WTC11 (cell line): ENCODE measurements at regions not wholly inside any gene's neighbourhood (a gene's known extent, or its start where the extent isn't known, plus 50 kb on each side); places are given as distances from the start of the nearest gene placed in this dataset.

Experiments
- ATAC-seq: fragments of 200-7000 bp; cut with Tn5 transposase; 2 replicates; pipeline ENCODE4 v1.10.0; 2021; ENCODE audit warnings: mild to moderate bottlenecking, moderate library complexity
- CTCF ChIA-PET: fragments of 300-600 bp; sonication (Branson Sonifier 250); formaldehyde crosslinking; loops from one replicate; lab custom pipeline; 2021; ENCODE audit warnings: antibody characterized with exemption; lab: Charles Lee
- POLR2A ChIA-PET: fragments of 350-600 bp; sonication (Branson Sonifier 250); formaldehyde crosslinking; loops from one replicate; lab custom pipeline; 2021; ENCODE audit warnings: antibody characterized with exemption; lab: Charles Lee
- DNase-seq: peaks from one replicate; pipeline ENCODE4 v3.0.0; 2021; ENCODE audit warnings: low spot score
- H3K27ac Mint-ChIP-seq: 2 replicates; pipeline ENCODE4 v1.8.0; 2021; ENCODE audit warnings: mixed read lengths
- H3K27me3 Mint-ChIP-seq: 2 replicates; pipeline ENCODE4 v1.8.0; 2021; ENCODE audit warnings: low read depth, mild to moderate bottlenecking, moderate library complexity, mixed read lengths
- H3K36me3 Mint-ChIP-seq: 2 replicates; pipeline ENCODE4 v1.8.0; 2021; ENCODE audit warnings: mixed read lengths
- H3K4me1 Mint-ChIP-seq: 2 replicates; pipeline ENCODE4 v1.8.0; 2022; ENCODE audit warnings: mixed read lengths
- H3K4me3 Mint-ChIP-seq: 2 replicates; pipeline ENCODE4 v1.8.0; 2021; ENCODE audit warnings: mild to moderate bottlenecking, moderate library complexity, mixed read lengths
- H3K9me3 Mint-ChIP-seq: 2 replicates; pipeline ENCODE4 v1.8.0; 2021; ENCODE audit warnings: mixed read lengths
- JAZF1 ChIP-seq: fragments of 250-450 bp; sonication (Bioruptor Pico); IDR thresholded peaks from 2 replicates; pipeline ENCODE4 v1.9.0; 2021; ENCODE audit warnings: moderate library complexity, mild to moderate bottlenecking, inconsistent platforms
- KAT7 ChIP-seq: sonication (generic); formaldehyde crosslinking; IDR thresholded peaks from 2 replicates; pipeline ENCODE4 v1.8.1; 2023; ENCODE audit warnings: missing genetic modification reagents, mild to moderate bottlenecking, borderline replicate concordance
- MXD4 ChIP-seq: fragments of 250-450 bp; sonication (Bioruptor Pico); IDR thresholded peaks from 2 replicates; pipeline ENCODE4 v1.8.0; 2021; ENCODE audit warnings: mild to moderate bottlenecking, moderate library complexity, borderline replicate concordance
- NR3C1 ChIP-seq: sonication (generic); formaldehyde crosslinking; conservative IDR thresholded peaks from 2 replicates; pipeline ENCODE4 v1.8.1; 2023; ENCODE audit warnings: low read depth, mild to moderate bottlenecking, missing genetic modification reagents
- RELA ChIP-seq: sonication (generic); formaldehyde crosslinking; IDR thresholded peaks from 2 replicates; pipeline ENCODE4 v1.8.1; 2022; ENCODE audit warnings: missing genetic modification reagents, mild to moderate bottlenecking, borderline replicate concordance
- TCF7 ChIP-seq: sonication (generic); formaldehyde crosslinking; IDR thresholded peaks from 2 replicates; pipeline ENCODE4 v1.8.0; 2022; ENCODE audit warnings: mild to moderate bottlenecking, low read depth, missing genetic modification reagents, moderate library complexity
- ZNF263 ChIP-seq: sonication (generic); formaldehyde crosslinking; IDR thresholded peaks from 2 replicates; pipeline ENCODE4 v1.8.1; 2022; ENCODE audit warnings: low read depth, mild to moderate bottlenecking, moderate library complexity, missing genetic modification reagents
- ZNF317 ChIP-seq: sonication (generic); formaldehyde crosslinking; IDR thresholded peaks from 2 replicates; pipeline ENCODE4 v1.8.1; 2023; ENCODE audit warnings: low read depth, mild to moderate bottlenecking, moderate library complexity, missing genetic modification reagents, borderline replicate concordance
- ZNF671 ChIP-seq: fragments of 250-450 bp; sonication (Bioruptor Pico); IDR thresholded peaks from 2 replicates; pipeline ENCODE4 v1.8.0; 2021; ENCODE audit warnings: mild to moderate bottlenecking
- TF ChIP-seq, protein P1 (sequence below): fragments of 250-450 bp; sonication (Bioruptor Pico); IDR thresholded peaks from 2 replicates; pipeline ENCODE4 v1.9.0; 2021; ENCODE audit warnings: mild to moderate bottlenecking
- TF ChIP-seq, protein P2 (sequence below): sonication (generic); formaldehyde crosslinking; conservative IDR thresholded peaks from 2 replicates; pipeline ENCODE4 v1.8.1; 2022; ENCODE audit warnings: mild to moderate bottlenecking, missing genetic modification reagents
- TF ChIP-seq, protein P3 (sequence below): sonication (generic); formaldehyde crosslinking; IDR thresholded peaks from 2 replicates; pipeline ENCODE4 v1.8.0; 2023; ENCODE audit warnings: missing genetic modification reagents
- TF ChIP-seq, protein P4 (sequence below): fragments of 250-450 bp; sonication (Bioruptor Pico); IDR thresholded peaks from 2 replicates; pipeline ENCODE4 v1.9.0; 2021; ENCODE audit warnings: mild to moderate bottlenecking
- TF ChIP-seq, protein P5 (sequence below): fragments of 250-450 bp; sonication (Bioruptor Pico); IDR thresholded peaks from 2 replicates; pipeline ENCODE4 v1.9.0; 2021; ENCODE audit warnings: mild to moderate bottlenecking, borderline replicate concordance
- TF ChIP-seq, protein P6 (sequence below): fragments of 250-450 bp; sonication (Bioruptor Pico); IDR thresholded peaks from 2 replicates; pipeline ENCODE4 v2.1.2; 2022; ENCODE audit warnings: mild to moderate bottlenecking, moderate library complexity

DNA sequence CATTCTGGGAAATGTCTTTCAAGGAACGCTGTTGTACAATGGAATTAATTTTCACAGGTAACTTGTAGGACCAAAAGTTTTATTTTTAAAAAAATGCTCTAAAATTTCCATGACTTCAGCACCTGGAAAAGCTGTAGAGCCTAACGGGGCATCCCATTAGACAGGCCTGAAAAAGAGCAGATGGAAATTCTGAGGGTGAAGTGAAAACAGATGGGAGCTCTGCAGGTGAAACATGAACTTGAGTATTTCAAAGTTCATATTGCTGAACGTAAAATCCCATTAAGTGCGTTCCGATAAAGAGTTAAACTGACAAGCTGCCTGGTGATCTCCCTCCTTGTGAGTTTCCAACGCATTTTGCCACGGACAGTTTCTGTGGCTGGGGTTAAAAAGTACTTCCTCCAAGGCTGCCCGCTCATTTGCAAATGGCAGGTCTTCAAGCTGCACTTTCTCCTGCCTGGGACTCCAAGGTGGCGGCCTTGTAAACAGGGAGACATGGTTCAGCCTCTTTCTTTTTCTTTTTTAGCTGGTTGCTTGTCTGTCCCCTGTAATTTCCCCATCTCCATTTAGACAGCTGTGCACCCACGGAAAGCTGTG is 450.4 kb downstream of the FGF9 start:
- Mint-ChIP-seq H3K9me3 (0 out of 2 replicates have a peak, but pooled peaks cover 4% of the 10 kb centered on the region), H3K36me3 (no peaks in the 10 kb centered on the region), H3K4me3 (no peak overlapping the region), H3K27me3 (no peaks in the 10 kb centered on the region), H3K4me1 (peaks cover 8% of the 10 kb centered on the region; the same call in 1 of the 2 replicates), H3K27ac (no peak overlapping the region)
- no peak for TF ChIP-seq JAZF1 (CRISPR knock-in tag)
- TF ChIP-seq, protein P1, sequence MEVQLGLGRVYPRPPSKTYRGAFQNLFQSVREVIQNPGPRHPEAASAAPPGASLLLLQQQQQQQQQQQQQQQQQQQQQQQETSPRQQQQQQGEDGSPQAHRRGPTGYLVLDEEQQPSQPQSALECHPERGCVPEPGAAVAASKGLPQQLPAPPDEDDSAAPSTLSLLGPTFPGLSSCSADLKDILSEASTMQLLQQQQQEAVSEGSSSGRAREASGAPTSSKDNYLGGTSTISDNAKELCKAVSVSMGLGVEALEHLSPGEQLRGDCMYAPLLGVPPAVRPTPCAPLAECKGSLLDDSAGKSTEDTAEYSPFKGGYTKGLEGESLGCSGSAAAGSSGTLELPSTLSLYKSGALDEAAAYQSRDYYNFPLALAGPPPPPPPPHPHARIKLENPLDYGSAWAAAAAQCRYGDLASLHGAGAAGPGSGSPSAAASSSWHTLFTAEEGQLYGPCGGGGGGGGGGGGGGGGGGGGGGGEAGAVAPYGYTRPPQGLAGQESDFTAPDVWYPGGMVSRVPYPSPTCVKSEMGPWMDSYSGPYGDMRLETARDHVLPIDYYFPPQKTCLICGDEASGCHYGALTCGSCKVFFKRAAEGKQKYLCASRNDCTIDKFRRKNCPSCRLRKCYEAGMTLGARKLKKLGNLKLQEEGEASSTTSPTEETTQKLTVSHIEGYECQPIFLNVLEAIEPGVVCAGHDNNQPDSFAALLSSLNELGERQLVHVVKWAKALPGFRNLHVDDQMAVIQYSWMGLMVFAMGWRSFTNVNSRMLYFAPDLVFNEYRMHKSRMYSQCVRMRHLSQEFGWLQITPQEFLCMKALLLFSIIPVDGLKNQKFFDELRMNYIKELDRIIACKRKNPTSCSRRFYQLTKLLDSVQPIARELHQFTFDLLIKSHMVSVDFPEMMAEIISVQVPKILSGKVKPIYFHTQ (CRISPR knock-in tag), result no peak
- TF ChIP-seq RELA (CRISPR knock-in tag), result no peak
- no peak for TF ChIP-seq KAT7 (CRISPR knock-in tag)
- no peak for TF ChIP-seq ZNF671 (CRISPR knock-in tag)
- TF ChIP-seq, protein P2, sequence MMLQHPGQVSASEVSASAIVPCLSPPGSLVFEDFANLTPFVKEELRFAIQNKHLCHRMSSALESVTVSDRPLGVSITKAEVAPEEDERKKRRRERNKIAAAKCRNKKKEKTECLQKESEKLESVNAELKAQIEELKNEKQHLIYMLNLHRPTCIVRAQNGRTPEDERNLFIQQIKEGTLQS, result no peak
- TF ChIP-seq ZNF263, result no peak
- TF ChIP-seq, protein P3, sequence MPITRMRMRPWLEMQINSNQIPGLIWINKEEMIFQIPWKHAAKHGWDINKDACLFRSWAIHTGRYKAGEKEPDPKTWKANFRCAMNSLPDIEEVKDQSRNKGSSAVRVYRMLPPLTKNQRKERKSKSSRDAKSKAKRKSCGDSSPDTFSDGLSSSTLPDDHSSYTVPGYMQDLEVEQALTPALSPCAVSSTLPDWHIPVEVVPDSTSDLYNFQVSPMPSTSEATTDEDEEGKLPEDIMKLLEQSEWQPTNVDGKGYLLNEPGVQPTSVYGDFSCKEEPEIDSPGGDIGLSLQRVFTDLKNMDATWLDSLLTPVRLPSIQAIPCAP (CRISPR knock-in tag), result no peak
- TF ChIP-seq MXD4 (CRISPR knock-in tag), result no peak
- TF ChIP-seq, protein P4, sequence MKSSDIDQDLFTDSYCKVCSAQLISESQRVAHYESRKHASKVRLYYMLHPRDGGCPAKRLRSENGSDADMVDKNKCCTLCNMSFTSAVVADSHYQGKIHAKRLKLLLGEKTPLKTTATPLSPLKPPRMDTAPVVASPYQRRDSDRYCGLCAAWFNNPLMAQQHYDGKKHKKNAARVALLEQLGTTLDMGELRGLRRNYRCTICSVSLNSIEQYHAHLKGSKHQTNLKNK (CRISPR knock-in tag), result no peak
- TF ChIP-seq, protein P5, sequence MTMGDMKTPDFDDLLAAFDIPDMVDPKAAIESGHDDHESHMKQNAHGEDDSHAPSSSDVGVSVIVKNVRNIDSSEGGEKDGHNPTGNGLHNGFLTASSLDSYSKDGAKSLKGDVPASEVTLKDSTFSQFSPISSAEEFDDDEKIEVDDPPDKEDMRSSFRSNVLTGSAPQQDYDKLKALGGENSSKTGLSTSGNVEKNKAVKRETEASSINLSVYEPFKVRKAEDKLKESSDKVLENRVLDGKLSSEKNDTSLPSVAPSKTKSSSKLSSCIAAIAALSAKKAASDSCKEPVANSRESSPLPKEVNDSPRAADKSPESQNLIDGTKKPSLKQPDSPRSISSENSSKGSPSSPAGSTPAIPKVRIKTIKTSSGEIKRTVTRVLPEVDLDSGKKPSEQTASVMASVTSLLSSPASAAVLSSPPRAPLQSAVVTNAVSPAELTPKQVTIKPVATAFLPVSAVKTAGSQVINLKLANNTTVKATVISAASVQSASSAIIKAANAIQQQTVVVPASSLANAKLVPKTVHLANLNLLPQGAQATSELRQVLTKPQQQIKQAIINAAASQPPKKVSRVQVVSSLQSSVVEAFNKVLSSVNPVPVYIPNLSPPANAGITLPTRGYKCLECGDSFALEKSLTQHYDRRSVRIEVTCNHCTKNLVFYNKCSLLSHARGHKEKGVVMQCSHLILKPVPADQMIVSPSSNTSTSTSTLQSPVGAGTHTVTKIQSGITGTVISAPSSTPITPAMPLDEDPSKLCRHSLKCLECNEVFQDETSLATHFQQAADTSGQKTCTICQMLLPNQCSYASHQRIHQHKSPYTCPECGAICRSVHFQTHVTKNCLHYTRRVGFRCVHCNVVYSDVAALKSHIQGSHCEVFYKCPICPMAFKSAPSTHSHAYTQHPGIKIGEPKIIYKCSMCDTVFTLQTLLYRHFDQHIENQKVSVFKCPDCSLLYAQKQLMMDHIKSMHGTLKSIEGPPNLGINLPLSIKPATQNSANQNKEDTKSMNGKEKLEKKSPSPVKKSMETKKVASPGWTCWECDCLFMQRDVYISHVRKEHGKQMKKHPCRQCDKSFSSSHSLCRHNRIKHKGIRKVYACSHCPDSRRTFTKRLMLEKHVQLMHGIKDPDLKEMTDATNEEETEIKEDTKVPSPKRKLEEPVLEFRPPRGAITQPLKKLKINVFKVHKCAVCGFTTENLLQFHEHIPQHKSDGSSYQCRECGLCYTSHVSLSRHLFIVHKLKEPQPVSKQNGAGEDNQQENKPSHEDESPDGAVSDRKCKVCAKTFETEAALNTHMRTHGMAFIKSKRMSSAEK (CRISPR knock-in tag), result no peak
- no peak for TF ChIP-seq TCF7 (CRISPR knock-in tag)
- TF ChIP-seq, protein P6, sequence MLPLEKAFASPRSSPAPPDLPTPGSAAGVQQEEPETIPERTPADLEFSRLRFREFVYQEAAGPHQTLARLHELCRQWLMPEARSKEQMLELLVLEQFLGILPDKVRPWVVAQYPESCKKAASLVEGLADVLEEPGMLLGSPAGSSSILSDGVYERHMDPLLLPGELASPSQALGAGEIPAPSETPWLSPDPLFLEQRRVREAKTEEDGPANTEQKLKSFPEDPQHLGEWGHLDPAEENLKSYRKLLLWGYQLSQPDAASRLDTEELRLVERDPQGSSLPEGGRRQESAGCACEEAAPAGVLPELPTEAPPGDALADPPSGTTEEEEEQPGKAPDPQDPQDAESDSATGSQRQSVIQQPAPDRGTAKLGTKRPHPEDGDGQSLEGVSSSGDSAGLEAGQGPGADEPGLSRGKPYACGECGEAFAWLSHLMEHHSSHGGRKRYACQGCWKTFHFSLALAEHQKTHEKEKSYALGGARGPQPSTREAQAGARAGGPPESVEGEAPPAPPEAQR (CRISPR knock-in tag), result no peak
- TF ChIP-seq NR3C1 (CRISPR knock-in tag), result no peak
- TF ChIP-seq ZNF317 (CRISPR knock-in tag), result no peak
- ATAC-seq, result no peak
- DNase-seq, result no peak
- ChIA-PET POLR2A (interaction anchor here (1.4 kb wide), 1 partner anchor 29 kb away, joined by 3 read pairs; no protein-coding TSS in a partner anchor), CTCF (interaction anchor here (1.2 kb wide), 1 partner anchor 208 kb away, joined by 4 read pairs; no protein-coding TSS in a partner anchor)
